Stimulated activated CD8-positive, alpha-beta memory T cell treated with anti-CD3 and anti-CD28 coated beads, Interleukin-12 subunit alpha, Interleukin-12 subunit beta, amount 100 ng/mL, for 24 hours (primary cell): ENCODE measurements at regions not wholly inside any gene's neighbourhood (a gene's known extent, or its start where the extent isn't known, plus 50 kb on each side); places are given as distances from the start of the nearest gene placed in this dataset.

Experiments used
- DNase-seq: peaks from one replicate; pipeline ENCODE4 v3.0.0-alpha.2; 2020; ENCODE audit errors: extremely low read depth

DNA sequence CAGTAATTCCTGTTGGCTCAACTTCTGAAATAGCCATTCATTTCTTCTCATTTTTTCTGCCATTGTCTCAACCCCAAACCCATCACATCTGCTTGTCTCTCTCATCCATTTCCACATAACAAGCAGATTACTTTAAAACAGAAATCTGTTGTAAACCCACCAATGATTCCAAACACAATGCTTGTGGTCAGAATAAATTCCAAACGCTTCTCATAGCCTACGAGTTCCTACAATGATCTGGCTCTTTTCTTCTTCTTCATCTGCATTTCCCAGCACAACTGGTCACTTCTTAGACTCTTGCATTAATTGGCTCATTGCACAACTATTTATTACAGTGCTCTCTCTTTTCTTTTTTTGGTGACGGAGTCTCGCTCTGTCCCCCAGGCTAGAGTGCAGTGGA is 364.1 kb downstream of the GATA3 start:
- no peak for DNase-seq

- DNase-seq: no peak
Measured at GRCh38 chr10:8420182-8420581, 365.7 kb downstream of the GATA3 start.

DNA sequence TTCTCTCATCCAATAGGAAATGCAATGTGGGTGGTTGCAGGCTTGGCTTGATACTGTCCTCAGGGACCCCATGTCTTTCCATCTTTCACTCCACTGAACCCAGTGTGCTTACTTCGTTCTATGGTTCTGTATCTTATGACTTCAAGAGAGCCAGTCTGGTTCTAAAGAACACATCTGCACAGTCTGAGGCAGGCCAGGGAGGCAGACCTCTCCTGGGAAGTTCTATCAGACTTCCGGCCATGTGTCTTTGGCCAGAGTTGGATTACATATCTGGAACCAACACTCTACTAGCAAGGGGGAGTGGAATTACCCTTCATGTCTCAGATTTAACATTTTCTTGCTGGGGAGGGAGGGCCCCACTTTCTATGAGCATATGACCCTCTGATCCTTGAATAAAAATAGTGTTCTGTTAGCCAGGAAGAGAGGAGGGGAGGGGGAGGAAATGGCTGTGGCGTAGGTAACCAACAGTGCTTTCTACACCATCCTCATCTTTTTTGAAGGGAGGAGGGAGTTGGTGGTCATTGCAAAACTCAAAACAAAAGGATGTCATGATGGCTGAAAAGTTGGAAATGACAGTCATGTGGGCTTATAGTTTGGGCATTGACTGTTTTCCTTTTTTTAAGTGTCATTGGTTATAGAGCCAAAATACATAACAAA is 370.2 kb downstream of the GATA3 start:
- DNase-seq: no peak

DNA sequence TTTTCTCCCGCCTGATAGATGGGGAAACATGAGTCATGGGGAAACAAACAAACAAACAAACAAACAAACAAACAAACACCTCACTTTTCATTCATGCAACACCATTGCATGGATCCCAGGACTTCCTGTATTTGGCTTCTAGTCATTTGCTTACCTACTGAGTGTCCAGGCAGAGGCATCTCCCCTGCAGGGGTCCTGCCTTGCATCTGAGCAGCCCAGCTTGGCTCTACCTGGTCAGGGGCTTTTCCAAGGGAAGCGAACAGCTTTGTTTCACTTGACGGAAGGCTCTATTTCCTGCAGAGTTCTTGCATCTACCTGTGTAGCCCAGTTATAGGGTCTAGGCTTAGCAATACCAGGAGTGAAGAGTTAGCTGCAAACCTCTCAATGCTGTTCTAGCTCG is 374.2 kb downstream of the GATA3 start:
- no peak for DNase-seq

DNA sequence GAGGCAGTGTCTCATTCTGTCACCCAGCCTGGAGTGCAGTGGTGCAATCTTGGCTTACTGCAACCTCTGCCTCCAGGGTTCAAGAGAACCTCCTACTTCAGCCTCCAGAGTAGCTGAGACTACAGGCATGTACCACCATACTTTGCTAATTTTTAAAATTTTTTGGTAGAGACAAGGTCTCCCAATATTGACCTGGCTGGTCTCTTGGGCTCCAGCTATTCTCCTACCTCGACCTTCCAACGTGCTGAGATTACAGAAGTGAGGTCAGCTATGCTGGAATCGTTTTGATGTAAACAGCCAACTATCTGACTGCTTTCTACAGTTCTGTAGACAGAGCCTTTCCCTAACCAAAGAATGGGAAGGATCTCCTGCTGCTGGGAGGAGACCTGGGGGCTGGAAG is 375.8 kb downstream of the GATA3 start:
- DNase-seq: no peak

DNA sequence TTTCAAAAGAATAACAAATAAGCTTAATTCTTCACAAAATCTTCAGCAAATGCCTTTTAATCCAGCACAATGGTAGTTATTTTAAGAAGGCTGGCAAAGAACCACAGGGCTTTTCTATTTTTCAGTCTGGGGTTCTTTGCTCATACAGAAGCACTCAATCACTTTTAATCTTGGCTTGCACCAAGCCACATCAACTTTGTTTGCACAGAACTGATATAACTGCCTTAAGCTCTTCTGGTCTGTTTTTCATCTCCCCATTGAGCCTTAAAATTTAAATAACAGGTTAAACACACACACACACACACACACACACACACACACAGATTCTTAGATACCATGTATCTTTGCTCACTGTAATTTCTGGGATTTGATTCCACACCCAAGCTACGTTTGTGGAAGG is 377.0 kb downstream of the GATA3 start:
- DNase-seq: no peak

DNA sequence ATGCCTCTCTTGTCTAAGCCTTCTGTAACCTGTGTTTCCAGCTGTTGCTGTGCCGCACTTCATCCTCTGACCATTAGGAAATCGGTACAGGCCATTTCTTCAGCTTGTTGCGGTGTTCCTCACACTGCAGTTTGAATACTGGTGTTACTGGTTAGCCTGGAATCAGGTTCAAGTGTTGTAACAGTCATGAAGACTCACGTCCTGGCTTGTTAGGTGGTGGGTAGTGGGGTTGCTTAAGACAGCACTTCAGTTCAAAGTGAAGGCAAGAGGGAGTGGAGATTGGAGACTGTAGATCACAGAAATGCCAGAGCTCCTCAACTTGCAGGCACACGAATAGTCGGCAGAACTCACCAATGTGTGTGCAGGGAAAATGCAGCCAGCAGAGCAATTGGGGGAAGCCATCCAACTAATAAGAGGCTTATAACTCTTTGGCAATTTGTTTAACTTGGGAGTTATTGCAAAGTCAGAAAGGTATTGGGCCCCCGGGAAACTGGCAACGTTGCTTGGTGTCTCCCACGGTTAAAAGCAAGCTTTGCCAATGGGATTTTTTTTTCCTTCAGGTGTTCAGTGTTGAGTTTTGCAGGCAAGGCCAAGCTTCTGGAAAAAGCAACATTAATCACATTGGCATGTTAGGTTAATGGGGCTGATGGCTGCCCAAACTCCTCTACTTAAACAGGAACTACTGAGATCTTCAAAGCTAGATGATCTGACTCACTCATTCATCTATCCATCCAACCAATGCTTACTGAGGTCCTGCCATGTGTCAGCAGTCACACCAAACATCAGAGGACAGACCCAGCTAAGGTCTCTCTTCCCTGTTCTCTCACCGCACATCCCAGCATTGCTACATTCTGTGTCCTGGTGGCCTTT is 380.9 kb downstream of the GATA3 start:
- DNase-seq: no peak

GRCh38 chr10:8437896-8438295 is 383.4 kb downstream of the GATA3 start:
- DNase-seq: no peak

GRCh38 chr10:8438603-8439002 is 384.1 kb downstream of the GATA3 start:
- DNase-seq: no peak

DNA sequence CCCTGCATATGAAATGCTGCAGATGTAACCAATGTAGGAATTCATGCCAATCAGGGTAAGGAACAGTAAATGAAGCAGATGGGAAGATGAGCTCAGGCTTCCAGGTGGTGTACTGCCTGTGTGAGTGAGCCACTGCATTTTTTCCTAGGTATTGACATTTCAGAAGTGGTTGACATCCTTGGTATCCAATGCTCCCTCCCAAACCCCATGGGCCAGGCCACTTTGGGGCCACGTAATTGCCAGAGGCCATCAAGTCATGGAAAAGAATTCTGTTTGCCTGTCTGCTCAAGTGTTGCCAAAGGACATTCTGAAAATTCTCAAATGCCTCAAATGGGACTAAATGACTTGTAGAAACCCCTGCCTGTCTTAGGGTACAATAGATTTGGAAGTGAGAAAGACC is 384.6 kb downstream of the GATA3 start:
- no peak for DNase-seq

DNA sequence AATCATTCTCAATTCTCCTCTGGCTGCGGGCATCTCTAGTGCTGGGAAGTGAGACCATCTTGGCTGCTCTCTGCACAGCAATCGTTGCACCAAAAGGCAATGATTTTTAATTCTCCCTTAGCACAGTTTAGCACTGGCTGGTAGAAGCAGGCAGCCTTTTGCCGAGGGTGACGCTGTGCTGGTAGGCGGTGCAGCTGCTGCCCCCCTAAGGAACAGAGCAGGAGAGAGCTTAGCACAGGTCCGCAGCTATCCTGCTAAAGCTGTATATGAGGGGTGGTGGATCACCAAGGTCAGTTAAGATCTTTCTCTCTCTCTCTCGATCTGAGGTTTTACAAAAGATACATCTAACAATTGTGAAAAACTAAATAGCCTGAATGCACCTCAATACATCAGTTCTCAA is 390.1 kb downstream of the GATA3 start:
- DNase-seq: no peak

- no peak for DNase-seq
Measured at GRCh38 chr10:8445353-8445752, 390.9 kb downstream of the GATA3 start.

DNA sequence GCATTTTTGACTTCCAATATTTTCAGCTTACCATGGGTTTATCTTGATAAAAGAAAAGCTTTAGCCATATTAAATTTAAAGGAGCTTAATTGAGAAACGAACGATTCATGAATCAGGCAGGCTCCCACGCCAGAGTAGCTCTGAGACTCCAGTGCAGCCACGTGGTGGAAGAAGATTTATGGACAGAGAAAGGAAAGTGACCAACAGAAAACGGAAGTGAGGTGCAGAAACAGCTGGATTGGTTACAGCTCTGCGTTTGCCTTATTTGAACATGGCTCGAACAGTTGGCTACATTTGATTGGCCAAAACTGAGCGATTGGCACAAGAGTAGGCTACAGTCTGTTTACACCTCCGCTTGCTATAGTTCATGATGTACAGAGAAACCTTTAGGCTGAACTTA is 395.4 kb downstream of the GATA3 start:
- no peak for DNase-seq

- no peak for DNase-seq
Measured at GRCh38 chr10:8453587-8453986, 399.1 kb downstream of the GATA3 start.

- DNase-seq: no peak
Measured at GRCh38 chr10:8454357-8454756, 399.9 kb downstream of the GATA3 start.

DNA sequence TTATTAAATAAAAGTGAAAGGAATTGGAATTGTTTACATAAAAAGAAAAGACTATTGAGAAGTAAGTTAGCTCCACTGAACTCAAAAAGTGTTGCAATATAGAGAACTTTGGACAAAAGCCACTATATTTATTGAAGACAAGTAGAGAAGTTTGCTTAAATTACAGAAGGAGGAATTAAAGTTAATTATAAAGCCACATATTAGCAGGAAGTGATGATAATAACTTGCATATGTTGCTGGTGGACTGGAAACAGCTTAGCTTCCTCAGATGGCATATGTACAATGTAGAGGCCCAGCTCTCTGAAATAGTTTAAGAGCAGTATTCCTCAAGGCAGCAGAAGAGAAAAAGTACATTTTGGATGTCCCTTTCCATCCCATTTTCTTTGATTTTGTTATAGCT is 400.7 kb downstream of the GATA3 start:
- DNase-seq: no peak

GRCh38 chr10:8456386-8456785 is 401.9 kb downstream of the GATA3 start:
- no peak for DNase-seq

- no peak for DNase-seq
Measured at GRCh38 chr10:8460626-8461025, 406.1 kb downstream of the GATA3 start.

- DNase-seq: no peak
Measured at GRCh38 chr10:8462565-8462964, 408.1 kb downstream of the GATA3 start.

DNA sequence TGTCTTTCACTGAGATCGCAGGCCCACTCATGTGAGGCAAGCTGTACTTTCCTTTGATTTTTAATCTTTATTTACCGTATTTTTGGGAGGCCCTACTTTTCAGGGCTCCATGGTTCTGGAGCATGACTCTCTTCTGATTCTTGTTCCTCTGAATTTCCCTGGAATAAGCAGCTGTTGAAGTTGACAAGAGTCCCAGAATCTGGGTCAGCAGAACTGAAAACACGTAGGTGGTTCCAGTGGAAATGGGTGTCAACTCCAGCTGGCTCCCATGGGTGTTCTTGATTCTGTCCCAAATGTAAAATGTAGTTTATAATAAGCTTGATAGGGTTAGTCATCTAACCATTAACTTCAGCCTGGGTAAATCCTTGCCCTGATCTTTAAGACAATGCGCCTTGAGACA is 409.4 kb downstream of the GATA3 start:
- DNase-seq: no peak

DNA sequence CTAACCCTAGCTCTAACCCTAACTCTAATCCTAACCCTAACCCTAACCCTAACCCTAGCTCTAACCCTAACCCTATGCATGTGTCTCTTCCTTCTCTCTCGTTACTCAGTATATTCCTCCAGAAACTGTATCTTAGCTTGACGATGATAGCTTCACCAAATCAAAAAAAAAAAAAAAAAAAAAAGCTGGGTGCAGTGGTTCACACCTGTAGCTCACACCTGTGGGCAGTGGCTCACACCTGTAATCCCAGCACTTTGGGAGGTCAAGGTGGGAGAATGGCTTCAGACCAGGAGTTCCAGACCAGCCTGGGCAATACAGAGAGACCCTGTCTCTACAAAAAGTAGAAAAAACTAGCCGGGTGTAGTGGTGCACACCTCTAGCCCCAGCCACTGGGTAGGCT is 414.0 kb downstream of the GATA3 start:
- DNase-seq: no peak

GRCh38 chr10:8473205-8473604 is 418.7 kb downstream of the GATA3 start:
- no peak for DNase-seq

DNA sequence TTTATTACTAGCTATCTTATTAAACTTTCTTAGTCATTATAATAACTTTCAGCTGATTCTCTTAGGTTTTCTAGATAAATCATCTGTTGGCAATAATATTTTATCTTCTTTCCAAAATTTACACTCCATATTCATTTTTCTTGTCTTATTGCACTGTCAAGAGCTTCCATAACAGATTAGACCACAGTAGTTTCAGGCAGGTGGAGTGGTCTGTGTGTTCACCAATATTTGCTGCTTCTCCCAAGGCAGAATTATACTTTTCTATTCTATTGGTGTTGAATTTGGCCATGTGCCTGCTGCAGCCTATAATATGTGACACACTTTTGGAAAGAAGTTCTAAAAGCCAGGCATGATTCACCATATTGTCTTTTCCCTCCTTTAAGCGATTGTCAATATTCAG is 422.8 kb downstream of the GATA3 start:
- no peak for DNase-seq
